C4-2B (cell line): ENCODE measurements at regions not wholly inside any gene's neighbourhood (a gene's known extent, or its start where the extent isn't known, plus 50 kb on each side); places are given as distances from the start of the nearest gene placed in this dataset.

Experiments used
- CTCF ChIP-seq: fragments of 450-650 bp; conservative IDR thresholded peaks from 2 replicates; pipeline ENCODE4 v1.5.1; 2017; ENCODE audit warnings: mild to moderate bottlenecking
- ZFX ChIP-seq: fragments of 450-650 bp; IDR thresholded peaks from 2 replicates; pipeline ENCODE4 v1.6.1; 2017

GRCh38 chr2:225196579-225196978 lies 154.3 kb upstream of the DOCK10 start:
- TF ChIP-seq CTCF (no peak), ZFX (no peak)
